CD14-positive monocyte (primary cell): ENCODE measurements at regions not wholly inside any gene's neighbourhood (a gene's known extent, or its start where the extent isn't known, plus 50 kb on each side); places are given as distances from the start of the nearest gene placed in this dataset.

ENCODE experiments used
- DNase-seq, 3 donors: peaks; one replicate each; pipeline ENCODE4 v3.0.0-alpha.2; 2011 to 2022
- H2AFZ ChIP-seq: 2 replicates; pipeline ENCODE4 v1.6.0; 2012; ENCODE audit warnings: mild to moderate bottlenecking, low read depth, low read length, inconsistent platforms; ENCODE audit not compliant: insufficient read depth, poor library complexity, severe bottlenecking
- H3K27ac ChIP-seq, 2 donors: 1 replicate in 1 of 2; 2 replicates in 1 of 2; pipeline ENCODE4 v1.5.1; 2012 to 2013; ENCODE audit warnings: low read length in 2 of 2, control low read depth in 1 of 2, inconsistent platforms in 1 of 2, low read depth in 1 of 2, mild to moderate bottlenecking in 1 of 2
- H3K27me3 ChIP-seq, 2 donors: one replicate each; pipeline versions ENCODE4 v1.6.0 to v1.6.1; 2011 to 2013; ENCODE audit warnings: low read length in 2 of 2; ENCODE audit not compliant: control insufficient read depth in 2 of 2, insufficient read depth in 2 of 2
- H3K36me3 ChIP-seq, 2 donors: replicated peaks in 1 of 2; 1 replicate in 1 of 2; 2 replicates in 1 of 2; pipeline versions ENCODE4 v1.5.1 to v1.6.1; 2012 to 2013; ENCODE audit warnings: low read length in 2 of 2, control low read depth in 1 of 2, inconsistent platforms in 1 of 2, mild to moderate bottlenecking in 1 of 2; ENCODE audit not compliant: insufficient read depth in 2 of 2, control insufficient read depth in 1 of 2
- H3K4me1 ChIP-seq, 2 donors: 1 replicate in 1 of 2; 2 replicates in 1 of 2; pipeline versions ENCODE4 v1.5.1 to v1.6.1; 2012 to 2013; ENCODE audit warnings: low read length in 2 of 2, control low read depth in 1 of 2, inconsistent platforms in 1 of 2, mild to moderate bottlenecking in 1 of 2, moderate library complexity in 1 of 2; ENCODE audit not compliant: insufficient read depth in 2 of 2, control insufficient read depth in 1 of 2
- H3K4me2 ChIP-seq: replicated peaks from 2 replicates; pipeline ENCODE3; 2012; ENCODE audit warnings: low read length, moderate library complexity, mild to moderate bottlenecking; ENCODE audit not compliant: poor library complexity, severe bottlenecking; ENCODE audit errors: extremely low read depth
- H3K4me3 ChIP-seq, 3 experiments: fragments of 200-600 bp in 1 of 3; sonication (generic) in 1 of 3; replicated peaks in 1 of 3; 1 replicate in 2 of 3; 2 replicates in 1 of 3; pipeline ENCODE4 v1.5.1; 2011 to 2013; ENCODE audit warnings: low read length in 3 of 3, mild to moderate bottlenecking in 3 of 3, control low read depth in 2 of 3, low read depth in 2 of 3, inconsistent platforms in 1 of 3, moderate library complexity in 1 of 3
- H3K79me2 ChIP-seq: 2 replicates; pipeline ENCODE4 v1.6.0; 2012; ENCODE audit warnings: mild to moderate bottlenecking, control low read depth, inconsistent platforms, low read length, moderate library complexity; ENCODE audit not compliant: insufficient read depth
- H3K9ac ChIP-seq: 2 replicates; pipeline ENCODE4 v1.6.0; 2017; ENCODE audit warnings: low read length, mild to moderate bottlenecking; ENCODE audit not compliant: insufficient read depth, poor library complexity, severe bottlenecking
- H3K9me3 ChIP-seq, 2 donors: replicated peaks in 1 of 2; 1 replicate in 1 of 2; 2 replicates in 1 of 2; pipeline versions ENCODE4 v1.5.1 to v1.6.1; 2012 to 2013; ENCODE audit warnings: low read length in 2 of 2, control low read depth in 1 of 2; ENCODE audit not compliant: control insufficient read depth in 1 of 2, insufficient read depth in 1 of 2
- H4K20me1 ChIP-seq: 2 replicates; pipeline ENCODE4 v1.6.0; 2012; ENCODE audit warnings: mild to moderate bottlenecking, low read length, control low read depth, moderate library complexity; ENCODE audit not compliant: insufficient read depth
- H3K27ac Mint-ChIP-seq, 7 donors: one replicate each; pipeline ENCODE4 v1.8.0; 2020; ENCODE audit warnings: mild to moderate bottlenecking in 7 of 7, mixed read lengths in 7 of 7, moderate library complexity in 6 of 7, inconsistent platforms in 2 of 7
- H3K27me3 Mint-ChIP-seq, 3 donors: one replicate each; pipeline ENCODE4 v1.8.0; 2021 to 2022; ENCODE audit warnings: low read depth in 3 of 3, mild to moderate bottlenecking in 3 of 3, mixed read lengths in 3 of 3, moderate library complexity in 3 of 3, inconsistent platforms in 1 of 3
- H3K36me3 Mint-ChIP-seq, 2 donors: one replicate each; pipeline ENCODE4 v1.8.0; 2020; ENCODE audit warnings: mixed read lengths in 2 of 2, inconsistent platforms in 1 of 2, mild to moderate bottlenecking in 1 of 2
- H3K4me1 Mint-ChIP-seq: one replicate; pipeline ENCODE4 v1.8.0; 2020; ENCODE audit warnings: mild to moderate bottlenecking, mixed read lengths
- H3K4me3 Mint-ChIP-seq, 2 donors: one replicate each; pipeline ENCODE4 v1.8.0; 2020; ENCODE audit warnings: mild to moderate bottlenecking in 2 of 2, mixed read lengths in 2 of 2, moderate library complexity in 1 of 2
- H3K9me3 Mint-ChIP-seq, 7 donors: one replicate each; pipeline ENCODE4 v1.8.0; 2020 to 2022; ENCODE audit warnings: mixed read lengths in 7 of 7, mild to moderate bottlenecking in 6 of 7, moderate library complexity in 6 of 7, inconsistent platforms in 2 of 7
- WGBS: methylation state at CpG from one replicate; pipeline ENCODE4 v1.1.5; 2013; ENCODE audit warnings: missing lambda C conversion rate; ENCODE audit not compliant: insufficient coverage; 5-methylcytosine and 5-hydroxymethylcytosine counted together
- intact Hi-C, 2 donors: fragments of 100-400 bp; cut with micrococcal nuclease; formaldehyde crosslinking; loops; one replicate each; pipeline versions ENCODE4 v1.15.0 to v1.15.1; 2023
- TF ChIP-seq, protein P1 (sequence below): fragments of 200-600 bp; IDR thresholded peaks from one replicate; pipeline ENCODE4 v1.8.0; 2022; ENCODE audit warnings: antibody characterized with exemption, mild to moderate bottlenecking

GRCh38 chr18:65279668-65280305 is 471.0 kb upstream of the CDH7 start:
- Mint-ChIP-seq H3K27ac (no peak overlapping the region), H3K9me3 (peaks cover 0 to 7% (median 2%) of the 10 kb centered on the region in 7 donors), H3K27me3 (no peaks in the 10 kb centered on the region), H3K4me1 (no peaks in the 10 kb centered on the region), H3K36me3 (no peaks in the 10 kb centered on the region), H3K4me3 (no peak overlapping the region)
- Histone ChIP-seq H3K4me1 (no peaks in the 10 kb centered on the region), H3K4me2 (no peak overlapping the region), H3K27me3 (no peaks in the 10 kb centered on the region), H3K79me2 (no peaks in the 10 kb centered on the region), H3K9ac (no peak overlapping the region), H3K9me3 (peaks cover 0 to 3% of the 10 kb centered on the region in 2 donors), H3K4me3 (no peak overlapping the region), H4K20me1 (no peaks in the 10 kb centered on the region), H3K27ac (no peak overlapping the region), H3K36me3 (no peaks in the 10 kb centered on the region), H2AFZ (no peak overlapping the region)
- intact Hi-C loops: loop anchor here in 1 of 2 donors (10.0 kb wide), 1 partner anchor 55 kb away; no protein-coding TSS in a partner anchor
- TF ChIP-seq, protein P1, sequence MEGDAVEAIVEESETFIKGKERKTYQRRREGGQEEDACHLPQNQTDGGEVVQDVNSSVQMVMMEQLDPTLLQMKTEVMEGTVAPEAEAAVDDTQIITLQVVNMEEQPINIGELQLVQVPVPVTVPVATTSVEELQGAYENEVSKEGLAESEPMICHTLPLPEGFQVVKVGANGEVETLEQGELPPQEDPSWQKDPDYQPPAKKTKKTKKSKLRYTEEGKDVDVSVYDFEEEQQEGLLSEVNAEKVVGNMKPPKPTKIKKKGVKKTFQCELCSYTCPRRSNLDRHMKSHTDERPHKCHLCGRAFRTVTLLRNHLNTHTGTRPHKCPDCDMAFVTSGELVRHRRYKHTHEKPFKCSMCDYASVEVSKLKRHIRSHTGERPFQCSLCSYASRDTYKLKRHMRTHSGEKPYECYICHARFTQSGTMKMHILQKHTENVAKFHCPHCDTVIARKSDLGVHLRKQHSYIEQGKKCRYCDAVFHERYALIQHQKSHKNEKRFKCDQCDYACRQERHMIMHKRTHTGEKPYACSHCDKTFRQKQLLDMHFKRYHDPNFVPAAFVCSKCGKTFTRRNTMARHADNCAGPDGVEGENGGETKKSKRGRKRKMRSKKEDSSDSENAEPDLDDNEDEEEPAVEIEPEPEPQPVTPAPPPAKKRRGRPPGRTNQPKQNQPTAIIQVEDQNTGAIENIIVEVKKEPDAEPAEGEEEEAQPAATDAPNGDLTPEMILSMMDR: no peak
- DNase-seq: no peak
- no CpG with 5 or more reads among the region's 4 CpGs for WGBS

DNA sequence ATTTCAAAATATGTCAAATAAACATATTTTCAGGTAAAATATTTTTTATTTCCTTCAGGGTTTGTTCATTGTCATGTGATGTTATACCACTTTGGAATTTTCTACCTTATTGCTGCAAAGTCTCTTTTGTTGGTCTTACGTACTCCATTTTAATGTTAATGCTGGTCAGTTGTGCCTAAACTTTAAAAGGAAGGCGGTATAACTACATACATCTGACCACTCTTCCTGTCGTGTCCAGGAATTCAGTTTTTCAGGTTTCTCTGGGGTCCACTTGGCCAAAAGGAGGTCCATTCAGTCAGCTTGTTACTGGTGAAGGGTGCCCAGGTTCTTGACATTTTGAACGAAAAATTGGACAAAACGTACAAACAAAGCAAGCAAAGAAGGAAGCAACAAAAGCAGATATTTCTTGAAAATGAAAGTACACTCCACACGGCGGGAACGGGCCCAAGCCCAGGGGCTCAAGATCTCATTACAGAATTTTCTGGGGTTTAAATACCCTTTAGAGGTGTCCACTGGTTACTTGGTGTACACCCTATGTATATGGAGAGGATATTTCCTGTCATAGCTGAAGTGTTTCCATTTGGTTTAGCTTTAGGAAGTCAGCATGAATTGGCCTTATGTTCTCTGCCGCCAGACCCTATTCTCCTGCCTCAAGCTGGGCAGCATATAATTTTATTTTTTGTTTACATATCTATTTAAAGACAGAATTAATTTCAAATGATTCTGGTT is 471.7 kb upstream of the CDH7 start:
- Mint-ChIP-seq H3K36me3 (no peaks in the 10 kb centered on the region), H3K4me1 (no peaks in the 10 kb centered on the region), H3K9me3 (peaks cover 0 to 8% (median 2%) of the 10 kb centered on the region in 7 donors), H3K27ac (no peak overlapping the region), H3K4me3 (no peak overlapping the region), H3K27me3 (no peaks in the 10 kb centered on the region)
- Histone ChIP-seq H3K4me3 (no peak overlapping the region), H3K4me2 (no peak overlapping the region), H3K27ac (no peak overlapping the region), H3K79me2 (no peaks in the 10 kb centered on the region), H4K20me1 (no peaks in the 10 kb centered on the region), H3K4me1 (no peaks in the 10 kb centered on the region), H2AFZ (no peak overlapping the region), H3K36me3 (no peaks in the 10 kb centered on the region), H3K27me3 (no peaks in the 10 kb centered on the region), H3K9ac (no peak overlapping the region), H3K9me3 (peaks cover 0 to 3% of the 10 kb centered on the region in 2 donors)
- intact Hi-C loops: loop anchor here in 1 of 2 donors (10.0 kb wide), 1 partner anchor 56 kb away; no protein-coding TSS in a partner anchor
- TF ChIP-seq, protein P1: no peak
- DNase-seq: no peak
- 77% methylated on average over 2 of the region's 9 CpGs for WGBS
